T-cell (primary cell): ENCODE measurements at regions not wholly inside any gene's neighbourhood (a gene's known extent, or its start where the extent isn't known, plus 50 kb on each side); places are given as distances from the start of the nearest gene placed in this dataset.

Experiments used
- ATAC-seq, 4 experiments: fragments of 200-7000 bp in 3 of 4; fragments of 150-1000 bp in 1 of 4; cut with Tn5 transposase; replicated peaks in 1 of 4; 1 replicate in 3 of 4; 2 replicates in 1 of 4; pipeline ENCODE4 v1.10.0; 2021; ENCODE audit warnings: moderate library complexity in 3 of 4, mild to moderate bottlenecking in 2 of 4, moderate number of reproducible peaks in 1 of 4
- CTCF ChIA-PET, 2 donors: fragments of 300-600 bp; sonication (Branson Sonifier 250); formaldehyde crosslinking; loops; one replicate each; lab custom pipeline; 2022; ENCODE audit warnings: antibody characterized with exemption in 2 of 2; lab: Charles Lee
- POLR2A ChIA-PET, 2 donors: fragments of 300-600 bp; sonication (Branson Sonifier 250); formaldehyde crosslinking; loops; one replicate each; lab custom pipeline; 2022; ENCODE audit warnings: antibody characterized with exemption in 2 of 2; lab: Charles Lee
- DNase-seq, 35 experiments: peaks; one replicate each; pipeline versions ENCODE4 v3.0.0 to v3.0.0-alpha.2; 2013 to 2023
- H3K27ac ChIP-seq: one replicate; pipeline ENCODE4 v1.5.1; 2013; ENCODE audit warnings: low read length
- H3K27me3 ChIP-seq, 2 experiments: replicated peaks in 1 of 2; 1 replicate in 1 of 2; 2 replicates in 1 of 2; pipeline versions ENCODE4 v1.6.1 to v1.7.0; 2013; ENCODE audit warnings: low read length in 1 of 2, mixed read lengths in 1 of 2; ENCODE audit not compliant: control insufficient read depth in 2 of 2, insufficient read depth in 2 of 2; ENCODE audit errors: extremely low read depth in 1 of 2
- H3K36me3 ChIP-seq, 2 donors: 1 replicate in 1 of 2; 2 replicates in 1 of 2; pipeline versions ENCODE4 v1.6.1 to v1.7.0; 2013; ENCODE audit warnings: low read length in 1 of 2; ENCODE audit not compliant: control insufficient read depth in 2 of 2, insufficient read depth in 1 of 2; ENCODE audit errors: extremely low read depth in 1 of 2
- H3K4me1 ChIP-seq, 2 experiments: 1 replicate in 1 of 2; 2 replicates in 1 of 2; pipeline versions ENCODE4 v1.6.1 to v1.7.0; 2013; ENCODE audit warnings: low read length in 2 of 2, mixed read lengths in 1 of 2; ENCODE audit not compliant: insufficient read depth in 2 of 2, control insufficient read depth in 1 of 2; ENCODE audit errors: extremely low read depth in 1 of 2
- H3K4me3 ChIP-seq, 2 donors: 1 replicate in 1 of 2; 2 replicates in 1 of 2; pipeline versions ENCODE4 v1.5.1 to v1.7.0; 2013; ENCODE audit warnings: mild to moderate bottlenecking in 2 of 2, low read length in 1 of 2, moderate library complexity in 1 of 2; ENCODE audit not compliant: control insufficient read depth in 1 of 2; ENCODE audit errors: extremely low read depth in 1 of 2
- H3K9me3 ChIP-seq: 2 replicates; pipeline ENCODE4 v1.7.0; 2013
- H3K27ac Mint-ChIP-seq, 2 donors: one replicate each; pipeline ENCODE4 v1.8.0; 2020 to 2021; ENCODE audit warnings: mild to moderate bottlenecking in 2 of 2, mixed read lengths in 2 of 2
- H3K27me3 Mint-ChIP-seq, 2 donors: one replicate each; pipeline ENCODE4 v1.8.0; 2021 to 2022; ENCODE audit warnings: mixed read lengths in 2 of 2
- H3K36me3 Mint-ChIP-seq: one replicate; pipeline ENCODE4 v1.8.0; 2021; ENCODE audit warnings: mixed read lengths
- H3K4me1 Mint-ChIP-seq, 3 donors: one replicate each; pipeline ENCODE4 v1.8.0; 2020 to 2022; ENCODE audit warnings: mixed read lengths in 3 of 3, mild to moderate bottlenecking in 1 of 3
- H3K4me3 Mint-ChIP-seq, 3 donors: one replicate each; pipeline ENCODE4 v1.8.0; 2020 to 2022; ENCODE audit warnings: mild to moderate bottlenecking in 3 of 3, mixed read lengths in 3 of 3, moderate library complexity in 3 of 3
- H3K9me3 Mint-ChIP-seq, 3 donors: one replicate each; pipeline ENCODE4 v1.8.0; 2020 to 2022; ENCODE audit warnings: mixed read lengths in 3 of 3
- WGBS: methylation state at CpG from one replicate; pipeline ENCODE4 v1.1.5; 2013; ENCODE audit warnings: missing lambda C conversion rate; ENCODE audit not compliant: insufficient coverage; 5-methylcytosine and 5-hydroxymethylcytosine counted together

- WGBS: 67% methylated on average over 1 of the region's 1 CpG
These were observed 153.4 kb downstream of the FMR1NB start for GRCh38 chrX:148134578-148134977.

GRCh38 chrX:148135738-148136137 lies 154.6 kb downstream of the FMR1NB start:
- no peak overlapping the region for H3K27ac Mint-ChIP-seq

More at GRCh38 chrX:148134578-148134977, 153.4 kb downstream of the FMR1NB start:
- Histone ChIP-seq H3K27ac (no peak overlapping the region), H3K4me3 (no peak overlapping the region), H3K9me3 (no peaks in the 10 kb centered on the region), H3K4me1 (no peaks in the 10 kb centered on the region), H3K36me3 (no peaks in the 10 kb centered on the region), H3K27me3 (no peaks in the 10 kb centered on the region)
- Mint-ChIP-seq H3K36me3 (no peaks in the 10 kb centered on the region), H3K9me3 (no peaks in the 10 kb centered on the region), H3K27me3 (peaks cover 3 to 10% of the 10 kb centered on the region in 2 donors), H3K27ac (no peak overlapping the region), H3K4me1 (no peaks in the 10 kb centered on the region), H3K4me3 (no peak overlapping the region)
- POLR2A ChIA-PET: no interaction called here
- CTCF ChIA-PET: interaction anchor here (0.9 to 1.7 kb wide), 5 partner anchors 1150 to 1336 kb away, joined by 3 to 7 read pairs (median 4); no protein-coding TSS in a partner anchor
- ATAC-seq: no peak
- DNase-seq: no peak

GRCh38 chrX:148146121-148146520 lies 165.0 kb downstream of the FMR1NB start:
- Histone ChIP-seq H3K9me3 (no peaks in the 10 kb centered on the region), H3K27me3 (no peaks in the 10 kb centered on the region), H3K36me3 (no peaks in the 10 kb centered on the region), H3K4me3 (no peak overlapping the region), H3K4me1 (no peaks in the 10 kb centered on the region), H3K27ac (no peak overlapping the region)
- ATAC-seq (no peak), DNase-seq (no peak)
- H3K4me1 Mint-ChIP-seq: no peaks in the 10 kb centered on the region
- no peaks in the 10 kb centered on the region for H3K9me3 Mint-ChIP-seq
- CTCF ChIA-PET: no interaction called here
- no CpG with 5 or more reads among the region's 2 CpGs for WGBS
- POLR2A ChIA-PET: no interaction called here
- peaks cover 0 to 17% of the 10 kb centered on the region in 2 donors for H3K27me3 Mint-ChIP-seq
- no peak overlapping the region for H3K27ac Mint-ChIP-seq
- H3K4me3 Mint-ChIP-seq: no peak overlapping the region
- no peaks in the 10 kb centered on the region for H3K36me3 Mint-ChIP-seq

More at GRCh38 chrX:148135738-148136137, 154.6 kb downstream of the FMR1NB start:
- no peaks in the 10 kb centered on the region for H3K36me3 ChIP-seq
- H3K4me3 Mint-ChIP-seq: no peak overlapping the region
- no peak overlapping the region for H3K4me3 ChIP-seq
- H3K27ac ChIP-seq: no peak overlapping the region
- ATAC-seq (no peak), DNase-seq (no peak)
- H3K36me3 Mint-ChIP-seq: no peaks in the 10 kb centered on the region
- ChIA-PET POLR2A (no interaction called here), CTCF (interaction anchor here in 1 of 2 donors (1.2 kb wide), 1 partner anchor 1151 kb away, joined by 7 read pairs; no protein-coding TSS in a partner anchor)
- H3K9me3 ChIP-seq: no peaks in the 10 kb centered on the region
- no peaks in the 10 kb centered on the region for H3K9me3 Mint-ChIP-seq
- no peaks in the 10 kb centered on the region for H3K4me1 ChIP-seq
- no peaks in the 10 kb centered on the region for H3K4me1 Mint-ChIP-seq
- WGBS: no CpG with 5 or more reads among the region's 1 CpG
- H3K27me3 ChIP-seq: no peaks in the 10 kb centered on the region
- peaks cover 3% of the 10 kb centered on the region in 2 donors for H3K27me3 Mint-ChIP-seq

GRCh38 chrX:148156986-148157385 lies 175.8 kb downstream of the FMR1NB start:
- Mint-ChIP-seq H3K27ac (no peak overlapping the region), H3K4me1 (no peaks in the 10 kb centered on the region), H3K9me3 (no peaks in the 10 kb centered on the region), H3K4me3 (no peak overlapping the region), H3K27me3 (peaks cover 0 to 33% of the 10 kb centered on the region in 2 donors), H3K36me3 (no peaks in the 10 kb centered on the region)
- ATAC-seq (no peak), DNase-seq (no peak)
- CTCF ChIA-PET: no interaction called here
- Histone ChIP-seq H3K27me3 (no peaks in the 10 kb centered on the region), H3K27ac (no peak overlapping the region), H3K4me1 (no peaks in the 10 kb centered on the region), H3K4me3 (no peak overlapping the region), H3K9me3 (no peaks in the 10 kb centered on the region), H3K36me3 (no peaks in the 10 kb centered on the region)
- WGBS: no CpG with 5 or more reads among the region's 1 CpG
- POLR2A ChIA-PET: no interaction called here

- Mint-ChIP-seq H3K9me3 (no peaks in the 10 kb centered on the region), H3K27me3 (peaks cover 0 to 32% of the 10 kb centered on the region in 2 donors), H3K36me3 (no peaks in the 10 kb centered on the region), H3K4me1 (no peaks in the 10 kb centered on the region), H3K4me3 (no peak overlapping the region), H3K27ac (no peak overlapping the region)
- H3K4me3 ChIP-seq: no peak overlapping the region
- DNase-seq (no peak), ATAC-seq (no peak)
- CTCF ChIA-PET: no interaction called here
- H3K27ac ChIP-seq: no peak overlapping the region
- POLR2A ChIA-PET: no interaction called here
- H3K27me3 ChIP-seq: no peaks in the 10 kb centered on the region
- no peaks in the 10 kb centered on the region for H3K4me1 ChIP-seq
- H3K9me3 ChIP-seq: no peaks in the 10 kb centered on the region
- no peaks in the 10 kb centered on the region for H3K36me3 ChIP-seq
These were observed 178.7 kb downstream of the FMR1NB start for GRCh38 chrX:148159796-148160195.

GRCh38 chrX:148161701-148162100 lies 180.6 kb downstream of the FMR1NB start:
- Mint-ChIP-seq H3K27ac (no peak overlapping the region), H3K4me1 (no peaks in the 10 kb centered on the region), H3K4me3 (no peak overlapping the region), H3K9me3 (no peaks in the 10 kb centered on the region), H3K27me3 (peaks cover 0 to 26% of the 10 kb centered on the region in 2 donors), H3K36me3 (no peaks in the 10 kb centered on the region)
- no peaks in the 10 kb centered on the region for H3K4me1 ChIP-seq
- ChIA-PET CTCF (no interaction called here), POLR2A (interaction anchor here in 1 of 2 donors (0.7 kb wide), 1 partner anchor 158 kb away, joined by 4 read pairs; no protein-coding TSS in a partner anchor)
- no peak for DNase-seq
- no peaks in the 10 kb centered on the region for H3K36me3 ChIP-seq
- no peaks in the 10 kb centered on the region for H3K9me3 ChIP-seq
- 92% methylated on average over 2 of the region's 6 CpGs for WGBS
- ATAC-seq: no peak
- no peak overlapping the region for H3K27ac ChIP-seq
- H3K4me3 ChIP-seq: no peak overlapping the region
- no peaks in the 10 kb centered on the region for H3K27me3 ChIP-seq

GRCh38 chrX:148185631-148186030 lies 204.5 kb downstream of the FMR1NB start:
- H3K4me1 ChIP-seq: no peaks in the 10 kb centered on the region
- CTCF ChIA-PET: no interaction called here
- DNase-seq: no peak
- H3K4me3 ChIP-seq: no peak overlapping the region
- no peaks in the 10 kb centered on the region for H3K9me3 ChIP-seq
- H3K36me3 ChIP-seq: no peaks in the 10 kb centered on the region
- no peak overlapping the region for H3K27ac ChIP-seq
- no peak for ATAC-seq
- peaks cover 0 to 7% of the 10 kb centered on the region in 2 donors for H3K27me3 Mint-ChIP-seq
- H3K9me3 Mint-ChIP-seq: peaks cover 0 to 3% (median 0%) of the 10 kb centered on the region in 3 donors
- H3K36me3 Mint-ChIP-seq: no peaks in the 10 kb centered on the region
- no peaks in the 10 kb centered on the region for H3K4me1 Mint-ChIP-seq
- no peak overlapping the region for H3K27ac Mint-ChIP-seq
- no peaks in the 10 kb centered on the region for H3K27me3 ChIP-seq
- POLR2A ChIA-PET: no interaction called here
- H3K4me3 Mint-ChIP-seq: no peak overlapping the region
